ENCODE measurements at regions not wholly inside any gene's neighbourhood (a gene's known extent, or its start where the extent isn't known, plus 50 kb on each side); places are given as distances from the start of the nearest gene placed in this dataset.

GRCh38 chr7:33806298-33807154 lies 98.8 kb upstream of the BMPER start:
- TF ChIP-seq ZBTB33 (IDR thresholded peaks at IDR 0.05; ENCODE audit: extremely low read depth, insufficient replicate concordance, low read length) (no peak), POLR2A (IDR thresholded peaks at IDR 0.05; ENCODE audit: borderline replicate concordance, extremely low read depth, insufficient read depth, insufficient read length) (no peak), CTCF (IDR thresholded peaks at IDR 0.05 in 2 of 3, conservative IDR thresholded peaks at IDR 0.05 in 1 of 3; ENCODE audit: borderline replicate concordance in 1 of 3, insufficient read depth in 1 of 3, low read depth in 2 of 3, low read length in 2 of 3) (no peak), RAD21 (IDR thresholded peaks at IDR 0.05; ENCODE audit: low read depth) (no peak), CEBPB (IDR thresholded peaks at IDR 0.05; ENCODE audit: low read depth) (no peak), EZH2 (IDR thresholded peaks at IDR 0.05) (no peak), EZH2phosphoT487 (IDR thresholded peaks at IDR 0.05; ENCODE audit: borderline replicate concordance) (no peak), SIN3A (IDR thresholded peaks at IDR 0.05; ENCODE audit: low read depth) (no peak)

All from HCT116 (cell line).